Mesenchymal stem cell (in vitro differentiated cells and primary cell): ENCODE measurements at regions not wholly inside any gene's neighbourhood (a gene's known extent, or its start where the extent isn't known, plus 50 kb on each side); places are given as distances from the start of the nearest gene placed in this dataset.

Experiments used
- DNase-seq: peaks from one replicate; pipeline ENCODE4 v3.0.0-alpha.2; 2013
- H2AFZ ChIP-seq: one replicate; pipeline ENCODE4 v1.6.1; 2013; ENCODE audit warnings: low read depth, mild to moderate bottlenecking, control low read depth, inconsistent platforms, low read length, moderate library complexity
- H2AK5ac ChIP-seq: 2 replicates; pipeline ENCODE4 v1.6.1; 2013; ENCODE audit warnings: low read length, moderate library complexity, mild to moderate bottlenecking, inconsistent platforms; ENCODE audit not compliant: severe bottlenecking
- H2BK120ac ChIP-seq: one replicate; pipeline ENCODE4 v1.6.1; 2013; ENCODE audit warnings: low read depth, mild to moderate bottlenecking, inconsistent platforms, low read length, moderate library complexity
- H2BK12ac ChIP-seq, 2 experiments: one replicate each; pipeline ENCODE4 v1.6.1; 2013; ENCODE audit warnings: inconsistent platforms in 2 of 2, low read length in 2 of 2, mild to moderate bottlenecking in 2 of 2, moderate library complexity in 2 of 2, control low read depth in 1 of 2
- H2BK15ac ChIP-seq: one replicate; pipeline ENCODE4 v1.6.1; 2013; ENCODE audit warnings: mild to moderate bottlenecking, low read depth, inconsistent platforms; ENCODE audit not compliant: poor library complexity, severe bottlenecking
- H2BK5ac ChIP-seq: 2 replicates; pipeline ENCODE4 v1.6.1; 2013; ENCODE audit warnings: low read depth, mild to moderate bottlenecking, low read length, control low read depth, inconsistent platforms; ENCODE audit not compliant: poor library complexity, severe bottlenecking
- H3K14ac ChIP-seq, 2 experiments: one replicate each; pipeline ENCODE4 v1.6.1; 2013; ENCODE audit warnings: inconsistent platforms in 2 of 2, low read length in 2 of 2, control low read depth in 1 of 2, mild to moderate bottlenecking in 1 of 2, moderate library complexity in 1 of 2
- H3K18ac ChIP-seq, 2 experiments: one replicate each; pipeline ENCODE4 v1.6.1; 2013; ENCODE audit warnings: inconsistent platforms in 2 of 2, low read length in 2 of 2, control low read depth in 1 of 2, low read depth in 1 of 2, mild to moderate bottlenecking in 1 of 2
- H3K23ac ChIP-seq, 2 experiments: one replicate each; pipeline ENCODE4 v1.6.1; 2013; ENCODE audit warnings: inconsistent platforms in 2 of 2, low read length in 2 of 2, mild to moderate bottlenecking in 2 of 2, moderate library complexity in 2 of 2, control low read depth in 1 of 2
- H3K27ac ChIP-seq: 2 replicates; pipeline ENCODE4 v1.5.1; 2013; ENCODE audit warnings: mild to moderate bottlenecking, moderate library complexity, low read length, control low read depth, inconsistent platforms; ENCODE audit not compliant: poor library complexity, severe bottlenecking
- H3K27me3 ChIP-seq, 2 experiments: 2 replicates each; pipeline versions ENCODE4 v1.6.1 to v1.7.0; 2013; ENCODE audit warnings: low read length in 2 of 2, mild to moderate bottlenecking in 2 of 2, moderate library complexity in 2 of 2, control low read depth in 1 of 2, inconsistent platforms in 1 of 2; ENCODE audit not compliant: control insufficient read depth in 1 of 2, insufficient read depth in 1 of 2
- H3K36me3 ChIP-seq, 2 experiments: 2 replicates each; pipeline versions ENCODE4 v1.6.1 to v1.7.0; 2013; ENCODE audit warnings: low read length in 2 of 2, control low read depth in 1 of 2, inconsistent platforms in 1 of 2, low read depth in 1 of 2, mild to moderate bottlenecking in 1 of 2; ENCODE audit not compliant: insufficient read depth in 2 of 2, control insufficient read depth in 1 of 2
- H3K4ac ChIP-seq, 2 experiments: one replicate each; pipeline ENCODE4 v1.6.1; 2013; ENCODE audit warnings: inconsistent platforms in 2 of 2, low read length in 2 of 2, mild to moderate bottlenecking in 2 of 2, moderate library complexity in 2 of 2, control low read depth in 1 of 2, low read depth in 1 of 2
- H3K4me1 ChIP-seq: 2 replicates; pipeline ENCODE4 v1.6.1; 2013; ENCODE audit warnings: low read depth, low read length, control low read depth; ENCODE audit not compliant: control insufficient read depth, insufficient read depth
- H3K4me2 ChIP-seq: 2 replicates; pipeline ENCODE4 v1.6.1; 2013; ENCODE audit warnings: low read length, mild to moderate bottlenecking, inconsistent platforms; ENCODE audit not compliant: poor library complexity, severe bottlenecking
- H3K4me3 ChIP-seq, 2 experiments: 2 replicates each; pipeline versions ENCODE4 v1.5.1 to v1.7.0; 2013; ENCODE audit warnings: low read length in 2 of 2, mild to moderate bottlenecking in 2 of 2, control low read depth in 1 of 2, low read depth in 1 of 2; ENCODE audit not compliant: insufficient read depth in 1 of 2
- H3K79me1 ChIP-seq: replicated peaks from 2 replicates; pipeline ENCODE4 v1.6.1; 2013; ENCODE audit warnings: mild to moderate bottlenecking, control low read depth, low read length, inconsistent platforms; ENCODE audit not compliant: poor library complexity, severe bottlenecking
- H3K9ac ChIP-seq: 2 replicates; pipeline ENCODE4 v1.7.0; 2013; ENCODE audit warnings: mild to moderate bottlenecking, low read length, moderate library complexity
- H3K9me3 ChIP-seq: 2 replicates; pipeline ENCODE4 v1.7.0; 2013; ENCODE audit warnings: mild to moderate bottlenecking, low read length; ENCODE audit not compliant: control insufficient read depth
- H4K8ac ChIP-seq: one replicate; pipeline ENCODE4 v1.6.1; 2013; ENCODE audit warnings: inconsistent platforms, mild to moderate bottlenecking, low read length, moderate library complexity
- H4K91ac ChIP-seq: one replicate; pipeline ENCODE4 v1.6.1; 2013; ENCODE audit warnings: mild to moderate bottlenecking, low read length, inconsistent platforms
- WGBS: methylation state at CpG from one replicate; pipeline ENCODE4 v1.1.7; 2013; ENCODE audit warnings: mixed read lengths; 5-methylcytosine and 5-hydroxymethylcytosine counted together

GRCh38 chr7:45389073-45389872 lies 184.9 kb upstream of the ADCY1 start:
- H3K4ac ChIP-seq, result no peak overlapping the region
- H3K36me3 ChIP-seq, result no peaks in the 10 kb centered on the region
- H3K23ac ChIP-seq, result no peak overlapping the region
- no peak overlapping the region for H2AFZ ChIP-seq
- no peak overlapping the region for H3K9ac ChIP-seq
- WGBS, result 75% methylated on average over 7 of the region's 7 CpGs
- no peak overlapping the region for H3K4me3 ChIP-seq
- no peak overlapping the region for H2AK5ac ChIP-seq
- H2BK120ac ChIP-seq, result no peak overlapping the region
- no peak overlapping the region for H4K8ac ChIP-seq
- H2BK12ac ChIP-seq, result no peak overlapping the region
- H2BK15ac ChIP-seq, result no peak overlapping the region
- H3K79me1 ChIP-seq, result no peaks in the 10 kb centered on the region
- H2BK5ac ChIP-seq, result no peak overlapping the region
- no peak overlapping the region for H3K4me2 ChIP-seq
- no peaks in the 10 kb centered on the region for H3K27me3 ChIP-seq
- DNase-seq, result no peak
- no peak overlapping the region for H3K27ac ChIP-seq
- no peak overlapping the region for H3K18ac ChIP-seq
- H4K91ac ChIP-seq, result no peak overlapping the region
- peaks cover 1% of the 10 kb centered on the region for H3K4me1 ChIP-seq
- H3K9me3 ChIP-seq, result peaks cover 3% of the 10 kb centered on the region
- H3K14ac ChIP-seq, result no peak overlapping the region

- no peak overlapping the region for H2BK15ac ChIP-seq
- no peak overlapping the region for H2AFZ ChIP-seq
- H4K91ac ChIP-seq, result no peak overlapping the region
- no peak overlapping the region for H3K4me3 ChIP-seq
- H3K9me3 ChIP-seq, result peaks cover 3% of the 10 kb centered on the region
- no peak overlapping the region for H3K4ac ChIP-seq
- H3K79me1 ChIP-seq, result no peaks in the 10 kb centered on the region
- H3K23ac ChIP-seq, result no peak overlapping the region
- no peak overlapping the region for H2BK12ac ChIP-seq
- H3K4me1 ChIP-seq, result peaks cover 1% of the 10 kb centered on the region
- H2AK5ac ChIP-seq, result no peak overlapping the region
- no peak overlapping the region for H2BK120ac ChIP-seq
- H2BK5ac ChIP-seq, result no peak overlapping the region
- no peak overlapping the region for H3K27ac ChIP-seq
- no peaks in the 10 kb centered on the region for H3K36me3 ChIP-seq
- H4K8ac ChIP-seq, result no peak overlapping the region
- 66% methylated on average over 4 of the region's 4 CpGs for WGBS
- H3K4me2 ChIP-seq, result no peak overlapping the region
- no peak overlapping the region for H3K14ac ChIP-seq
- no peak overlapping the region for H3K9ac ChIP-seq
- no peaks in the 10 kb centered on the region for H3K27me3 ChIP-seq
- H3K18ac ChIP-seq, result no peak overlapping the region
- no peak for DNase-seq
Observed at GRCh38 chr7:45390180-45390579, 184.0 kb upstream of the ADCY1 start.

- Histone ChIP-seq H2BK15ac (no peak overlapping the region), H3K4me1 (peaks cover 1% of the 10 kb centered on the region), H2AFZ (no peak overlapping the region), H3K23ac (no peak overlapping the region), H2BK12ac (no peak overlapping the region), H4K91ac (no peak overlapping the region), H3K14ac (no peak overlapping the region), H3K27ac (no peak overlapping the region), H3K4me3 (no peak overlapping the region), H3K9ac (no peak overlapping the region), H3K18ac (no peak overlapping the region), H3K9me3 (peaks cover 3% of the 10 kb centered on the region), H2BK5ac (no peak overlapping the region), H2BK120ac (no peak overlapping the region), H3K27me3 (no peaks in the 10 kb centered on the region), H3K79me1 (no peaks in the 10 kb centered on the region), H3K4ac (no peak overlapping the region), H2AK5ac (no peak overlapping the region), H4K8ac (no peak overlapping the region), H3K4me2 (no peak overlapping the region), H3K36me3 (no peaks in the 10 kb centered on the region)
- WGBS, result 86% methylated on average over 4 of the region's 5 CpGs
- DNase-seq, result no peak
Observed at GRCh38 chr7:45390731-45391130, 183.4 kb upstream of the ADCY1 start.

- no peak overlapping the region for H2BK120ac ChIP-seq
- H3K9me3 ChIP-seq, result peaks cover 3% of the 10 kb centered on the region
- H3K4ac ChIP-seq, result no peak overlapping the region
- H2AFZ ChIP-seq, result no peak overlapping the region
- no peak for DNase-seq
- H3K23ac ChIP-seq, result no peak overlapping the region
- H2BK5ac ChIP-seq, result no peak overlapping the region
- H4K8ac ChIP-seq, result no peak overlapping the region
- H3K4me1 ChIP-seq, result peaks cover 1% of the 10 kb centered on the region
- H3K79me1 ChIP-seq, result no peaks in the 10 kb centered on the region
- no peak overlapping the region for H3K9ac ChIP-seq
- no peak overlapping the region for H3K14ac ChIP-seq
- no peak overlapping the region for H3K18ac ChIP-seq
- WGBS, result 88% methylated on average over 33 of the region's 38 CpGs
- no peak overlapping the region for H2AK5ac ChIP-seq
- H3K27me3 ChIP-seq, result no peaks in the 10 kb centered on the region
- no peak overlapping the region for H3K4me3 ChIP-seq
- H2BK12ac ChIP-seq, result no peak overlapping the region
- H2BK15ac ChIP-seq, result no peak overlapping the region
- H3K36me3 ChIP-seq, result no peaks in the 10 kb centered on the region
- no peak overlapping the region for H4K91ac ChIP-seq
- H3K27ac ChIP-seq, result no peak overlapping the region
- H3K4me2 ChIP-seq, result no peak overlapping the region
Observed at GRCh38 chr7:45391618-45392451, 182.3 kb upstream of the ADCY1 start.
